CD4-positive, alpha-beta T cell treated with Interleukin-10 for 1 hour (primary cell): ENCODE measurements at regions not wholly inside any gene's neighbourhood (a gene's known extent, or its start where the extent isn't known, plus 50 kb on each side); places are given as distances from the start of the nearest gene placed in this dataset.
"Not testable (repeated sequence)": the region's sequence is repeated elsewhere in the genome, so short reads cannot be mapped to it uniquely, and the experiment has no call there.

ENCODE experiments used
- DNase-seq: peaks from one replicate; pipeline ENCODE4 v3.0.0-alpha.2; 2020

- DNase-seq: no peak
Observed at GRCh38 chr3:28039829-28040228, 201.6 kb upstream of the CMC1 start.

GRCh38 chr3:28042095-28042635 lies 199.3 kb upstream of the CMC1 start:
- no peak for DNase-seq

GRCh38 chr3:28042707-28043106 lies 198.7 kb upstream of the CMC1 start:
- DNase-seq: no peak

- no peak for DNase-seq
Observed at GRCh38 chr3:28050120-28050519, 191.3 kb upstream of the CMC1 start.

GRCh38 chr3:28050885-28051284 lies 190.5 kb upstream of the CMC1 start:
- DNase-seq: peak; percentile 21

- no peak for DNase-seq
Observed at GRCh38 chr3:28053759-28054158, 187.7 kb upstream of the CMC1 start.

- DNase-seq: no peak
Observed at GRCh38 chr3:28056806-28057205, 184.6 kb upstream of the CMC1 start.

GRCh38 chr3:28057539-28057938 lies 183.9 kb upstream of the CMC1 start:
- no peak for DNase-seq

GRCh38 chr3:28059199-28059598 lies 182.2 kb upstream of the CMC1 start:
- not testable (repeated sequence) for DNase-seq

- DNase-seq: no peak
Observed at GRCh38 chr3:28066020-28066419, 175.4 kb upstream of the CMC1 start.

- DNase-seq: no peak
Observed at GRCh38 chr3:28067014-28067413, 174.4 kb upstream of the CMC1 start.

GRCh38 chr3:28068342-28068741 lies 173.1 kb upstream of the CMC1 start:
- DNase-seq: no peak

- DNase-seq: no peak
Observed at GRCh38 chr3:28069438-28069837, 172.0 kb upstream of the CMC1 start.

GRCh38 chr3:28076246-28076645 lies 165.2 kb upstream of the CMC1 start:
- no peak for DNase-seq

GRCh38 chr3:28077572-28077971 lies 163.8 kb upstream of the CMC1 start:
- DNase-seq: no peak

- DNase-seq: no peak
Observed at GRCh38 chr3:28078536-28078935, 162.9 kb upstream of the CMC1 start.

GRCh38 chr3:28080716-28081115 lies 160.7 kb upstream of the CMC1 start:
- no peak for DNase-seq

- DNase-seq: no peak
Observed at GRCh38 chr3:28081533-28081947, 159.9 kb upstream of the CMC1 start.

GRCh38 chr3:28087591-28087990 lies 153.8 kb upstream of the CMC1 start:
- DNase-seq: no peak

GRCh38 chr3:28088811-28089526 lies 152.4 kb upstream of the CMC1 start:
- no peak for DNase-seq

GRCh38 chr3:28089527-28089897 lies 151.9 kb upstream of the CMC1 start:
- peak; percentile 16 for DNase-seq

- no peak for DNase-seq
Observed at GRCh38 chr3:28099296-28099695, 142.1 kb upstream of the CMC1 start.

- no peak for DNase-seq
Observed at GRCh38 chr3:28101705-28102104, 139.7 kb upstream of the CMC1 start.

- DNase-seq: no peak
Observed at GRCh38 chr3:28103861-28104260, 137.6 kb upstream of the CMC1 start.

- no peak for DNase-seq
Observed at GRCh38 chr3:28104896-28105534, 136.4 kb upstream of the CMC1 start.
